H7 (cell line): ENCODE measurements at regions not wholly inside any gene's neighbourhood (a gene's known extent, or its start where the extent isn't known, plus 50 kb on each side); places are given as distances from the start of the nearest gene placed in this dataset.
"Not testable (repeated sequence)": the region's sequence is repeated elsewhere in the genome, so short reads cannot be mapped to it uniquely, and the experiment has no call there.

Experiments
- DNase-seq: peaks from one replicate; pipeline ENCODE4 v3.0.0; 2012
- H3K27me3 ChIP-seq: 2 replicates; pipeline ENCODE4 v1.6.0; 2011; ENCODE audit warnings: mild to moderate bottlenecking, low read length; ENCODE audit not compliant: control insufficient read depth, insufficient read depth
- H3K36me3 ChIP-seq: replicated peaks from 2 replicates; pipeline ENCODE4 v1.5.1; 2011; ENCODE audit warnings: low read length; ENCODE audit not compliant: control insufficient read depth, insufficient read depth
- H3K4me3 ChIP-seq: 2 replicates; pipeline ENCODE4 v1.5.1; 2011; ENCODE audit warnings: low read depth, mild to moderate bottlenecking, control low read depth, low read length, moderate library complexity; ENCODE audit not compliant: insufficient read depth

DNA sequence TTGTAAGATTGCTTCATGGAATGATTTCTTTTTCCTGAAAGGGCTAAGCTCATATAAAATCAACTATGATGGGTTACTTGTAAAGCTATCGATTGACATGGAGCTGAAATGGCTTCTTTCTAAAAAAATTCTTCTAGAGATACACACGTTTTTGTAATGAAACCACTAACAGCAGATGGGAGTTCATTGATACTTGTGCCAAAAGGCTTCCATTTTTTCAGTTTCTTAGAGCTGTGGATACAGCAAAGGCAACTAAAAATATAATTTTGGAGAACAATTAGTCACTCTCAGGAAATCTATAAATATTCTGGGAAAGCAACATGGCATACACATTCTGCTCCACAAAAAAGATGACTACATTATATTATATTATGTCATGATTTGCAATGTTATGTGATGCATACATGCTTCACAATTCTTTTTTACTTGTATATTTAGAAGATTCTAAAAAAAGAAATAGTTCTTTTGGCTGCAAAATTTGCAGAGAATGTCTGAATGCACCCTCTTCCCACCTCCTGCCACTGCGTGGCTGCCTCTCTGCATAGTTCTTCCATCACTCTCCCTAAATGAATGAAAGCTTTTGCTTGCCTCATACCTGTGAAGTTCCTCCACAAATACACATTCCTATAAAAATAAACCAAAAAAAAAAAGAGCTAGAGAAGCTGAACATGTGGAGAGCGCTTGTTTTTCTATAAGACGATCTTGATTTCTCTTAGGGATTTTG, 802.5 kb downstream of the EFNB2 start:
- no peaks in the 10 kb centered on the region for H3K27me3 ChIP-seq
- H3K36me3 ChIP-seq = no peaks in the 10 kb centered on the region
- no peak overlapping the region for H3K4me3 ChIP-seq
- DNase-seq = no peak

DNA sequence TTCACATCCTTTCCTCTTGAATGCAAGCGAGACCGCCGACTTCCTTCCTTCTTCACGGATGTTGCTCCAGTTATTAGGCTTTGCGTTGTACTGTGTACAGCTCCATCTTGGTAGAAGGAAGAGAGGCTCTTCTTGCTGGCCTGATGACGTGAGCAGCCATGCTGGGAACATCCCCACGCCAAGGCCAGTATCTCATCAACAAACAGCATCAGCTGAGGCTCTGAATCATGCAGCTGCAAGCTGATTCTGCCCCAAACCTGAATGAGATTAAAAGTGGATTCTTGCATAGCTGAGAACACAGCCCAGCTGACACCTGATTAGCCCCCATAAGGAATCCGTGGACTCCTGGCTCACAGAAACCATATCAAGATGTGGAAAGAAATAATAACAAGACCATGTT, 809.6 kb downstream of the EFNB2 start:
- DNase-seq = no peak
- Histone ChIP-seq H3K27me3 (no peaks in the 10 kb centered on the region), H3K36me3 (no peaks in the 10 kb centered on the region), H3K4me3 (no peak overlapping the region)

DNA sequence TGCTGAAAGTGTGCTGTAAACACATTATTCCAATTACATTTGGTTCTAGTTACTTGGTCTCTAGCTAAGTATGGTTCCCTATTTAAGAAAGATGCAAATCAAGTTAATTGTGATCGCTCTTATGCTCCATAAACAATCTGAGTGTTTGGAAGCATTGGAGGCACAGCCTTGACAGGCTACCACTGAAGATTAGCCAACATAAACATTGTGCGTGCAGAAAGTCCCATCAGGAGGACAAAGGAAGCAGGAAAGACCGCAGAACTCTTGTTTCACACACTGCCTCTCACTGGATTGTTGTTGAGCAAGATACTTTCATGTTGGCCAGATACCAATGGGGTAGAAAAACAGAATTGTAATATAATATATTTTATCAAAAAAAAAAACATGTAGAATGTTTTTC, 814.4 kb downstream of the EFNB2 start:
- no peak overlapping the region for H3K4me3 ChIP-seq
- no peaks in the 10 kb centered on the region for H3K27me3 ChIP-seq
- no peaks in the 10 kb centered on the region for H3K36me3 ChIP-seq
- DNase-seq = no peak

DNA sequence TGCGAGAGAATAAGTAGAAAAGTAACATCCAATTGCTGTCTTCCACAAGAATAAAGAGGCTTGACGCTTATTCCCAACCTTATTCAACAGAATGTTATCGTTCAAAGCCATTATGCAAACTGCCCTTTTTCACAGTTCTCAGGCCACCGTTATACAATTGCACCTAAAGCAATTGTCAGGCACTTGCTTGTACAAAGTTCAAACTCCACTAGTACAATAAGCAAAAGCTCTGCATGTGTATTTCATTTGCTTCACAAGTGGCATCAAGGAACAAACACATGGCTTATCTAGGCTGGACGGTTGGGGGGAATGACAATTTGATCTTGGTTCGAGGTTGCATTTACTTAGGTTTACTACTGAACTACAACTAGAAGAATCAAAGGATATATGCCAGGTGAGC, 815.6 kb downstream of the EFNB2 start:
- Histone ChIP-seq H3K27me3 (no peaks in the 10 kb centered on the region), H3K36me3 (no peaks in the 10 kb centered on the region), H3K4me3 (no peak overlapping the region)
- DNase-seq = no peak

DNA sequence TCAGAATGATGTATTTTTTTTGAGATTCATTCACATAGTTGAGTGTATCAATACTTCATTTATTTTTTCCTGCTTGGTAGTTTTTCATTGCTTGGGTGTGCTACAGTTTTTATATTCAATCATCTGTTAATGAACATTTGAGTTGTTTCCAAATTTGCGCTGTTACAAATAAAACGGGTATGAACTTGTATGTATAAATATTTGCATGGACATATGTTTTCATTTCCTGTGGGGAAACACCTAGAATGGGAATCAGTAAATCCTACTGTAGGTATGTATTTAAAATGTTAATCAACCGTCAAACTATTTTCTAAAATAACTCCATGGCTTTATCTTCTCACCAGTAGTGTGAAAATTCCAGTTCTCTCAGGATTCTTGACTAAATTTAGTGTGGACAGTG, 826.3 kb downstream of the EFNB2 start:
- no peaks in the 10 kb centered on the region for H3K27me3 ChIP-seq
- no peak for DNase-seq
- H3K4me3 ChIP-seq = no peak overlapping the region
- H3K36me3 ChIP-seq = no peaks in the 10 kb centered on the region

DNA sequence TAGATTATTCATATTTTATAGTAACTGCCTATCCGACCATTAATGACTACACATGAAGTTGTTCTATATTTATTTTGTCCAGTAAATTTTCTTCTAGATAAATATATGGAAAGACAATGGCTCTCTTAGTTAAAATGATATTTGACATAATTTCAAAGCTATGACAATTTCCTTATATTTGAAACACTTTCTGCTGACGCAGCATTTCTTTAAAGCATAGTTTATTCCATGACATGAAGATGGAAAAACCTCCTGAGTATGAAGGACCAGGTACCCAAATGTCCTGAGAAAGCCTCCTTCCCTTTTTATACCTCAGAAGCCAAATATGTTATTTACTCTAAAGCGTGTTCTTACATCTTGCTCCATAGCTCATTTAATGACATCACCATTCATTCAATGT, 831.6 kb downstream of the EFNB2 start:
- no peak overlapping the region for H3K4me3 ChIP-seq
- DNase-seq = no peak
- H3K36me3 ChIP-seq = no peaks in the 10 kb centered on the region
- no peaks in the 10 kb centered on the region for H3K27me3 ChIP-seq

DNA sequence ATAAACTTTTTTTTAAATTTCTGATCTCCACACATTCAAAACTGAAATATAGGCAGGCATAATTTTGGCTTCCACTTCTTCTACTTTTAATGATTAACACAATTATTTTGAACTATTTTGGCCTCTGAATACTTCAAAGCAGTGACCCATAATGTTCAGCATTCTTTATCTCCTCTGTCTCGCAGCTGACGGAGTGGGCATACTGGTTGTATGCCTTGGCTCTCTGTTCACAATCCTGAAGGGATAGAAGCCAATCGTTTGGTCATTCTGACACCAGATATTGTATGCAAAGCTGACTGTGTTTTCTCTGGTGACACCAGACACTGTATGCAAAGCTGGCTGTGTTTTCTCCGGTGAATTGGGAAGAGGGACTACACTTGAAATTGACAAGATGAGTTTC, 833.0 kb downstream of the EFNB2 start:
- no peak for DNase-seq
- no peak overlapping the region for H3K4me3 ChIP-seq
- no peaks in the 10 kb centered on the region for H3K36me3 ChIP-seq
- no peaks in the 10 kb centered on the region for H3K27me3 ChIP-seq

DNA sequence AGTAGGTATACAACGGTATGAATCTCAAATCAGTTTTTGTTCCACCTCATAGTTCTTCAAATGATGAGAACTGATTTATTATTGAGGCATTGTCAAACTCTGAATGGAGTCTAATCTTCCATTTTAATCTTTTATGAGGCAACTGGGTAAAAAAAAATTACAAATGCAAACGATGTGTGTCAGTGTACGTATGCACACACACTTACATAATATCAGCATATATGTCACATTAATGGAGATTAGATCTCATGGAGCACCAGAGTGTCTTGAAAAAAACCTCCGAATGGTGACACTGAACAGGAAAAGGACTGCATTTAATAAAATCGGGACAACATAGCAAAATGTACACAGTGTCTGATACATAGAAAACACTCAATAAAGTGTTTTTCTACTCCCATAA, 842.7 kb downstream of the EFNB2 start:
- Histone ChIP-seq H3K36me3 (no peaks in the 10 kb centered on the region), H3K27me3 (no peaks in the 10 kb centered on the region), H3K4me3 (no peak overlapping the region)
- no peak for DNase-seq

DNA sequence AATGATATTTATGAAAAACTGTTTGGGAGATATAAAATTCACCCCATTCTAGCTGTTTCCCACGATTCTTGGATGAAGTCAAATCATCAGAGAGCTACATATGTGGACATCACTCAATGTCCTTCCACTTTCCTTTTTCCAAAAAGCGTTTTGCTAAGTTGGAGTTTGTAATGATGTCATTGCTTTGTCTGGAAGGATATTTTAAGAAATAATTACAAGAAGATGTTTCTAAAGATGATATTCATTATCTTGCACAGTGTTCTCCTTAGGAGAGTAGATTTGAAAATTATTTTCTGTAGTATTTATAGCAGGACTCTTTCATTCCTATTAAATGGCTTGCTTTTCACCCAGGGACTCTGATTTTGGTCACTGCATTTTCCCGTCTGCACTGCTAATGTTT, 851.2 kb downstream of the EFNB2 start:
- no peaks in the 10 kb centered on the region for H3K27me3 ChIP-seq
- no peak for DNase-seq
- no peak overlapping the region for H3K4me3 ChIP-seq
- no peaks in the 10 kb centered on the region for H3K36me3 ChIP-seq

DNA sequence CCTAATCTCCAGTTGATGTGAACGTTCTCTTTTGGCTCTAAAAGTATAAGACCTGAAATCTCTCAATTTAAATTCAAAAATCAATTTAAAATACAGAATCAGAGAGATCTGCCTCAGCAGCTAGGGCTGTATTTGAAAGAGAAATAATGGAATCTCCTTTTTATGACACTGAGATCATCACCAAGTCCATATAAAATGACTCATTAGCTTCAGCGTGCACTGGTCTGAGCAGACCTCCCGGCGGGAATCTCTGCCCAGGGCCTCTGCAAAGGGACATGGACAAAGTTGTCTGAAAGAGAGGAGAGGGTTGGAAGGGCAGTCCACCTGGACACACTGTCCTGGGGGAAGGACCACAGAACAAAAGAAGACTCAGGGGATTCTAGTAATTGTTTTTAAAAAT, 855.6 kb downstream of the EFNB2 start:
- no peak overlapping the region for H3K4me3 ChIP-seq
- H3K36me3 ChIP-seq = no peaks in the 10 kb centered on the region
- H3K27me3 ChIP-seq = no peaks in the 10 kb centered on the region
- DNase-seq = no peak

DNA sequence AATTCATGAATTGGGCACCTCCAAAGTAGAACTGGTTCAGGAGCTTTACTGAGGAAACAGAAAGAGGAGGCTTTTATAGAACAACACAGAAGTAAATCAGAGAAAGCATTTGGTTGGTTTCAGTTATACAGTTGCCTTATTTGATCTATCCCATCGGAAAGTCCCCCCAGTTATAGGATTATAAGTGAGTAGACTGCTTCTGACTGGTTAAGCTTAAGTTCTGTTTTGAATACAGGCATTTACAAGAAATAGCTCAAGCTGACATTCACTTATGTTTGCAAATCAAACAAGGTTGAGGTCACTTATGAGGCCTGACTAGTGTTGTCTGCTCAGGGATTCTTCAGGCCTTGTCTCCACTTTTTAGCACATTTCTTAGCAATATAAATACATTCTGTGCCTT, 857.4 kb downstream of the EFNB2 start:
- Histone ChIP-seq H3K4me3 (no peak overlapping the region), H3K27me3 (no peaks in the 10 kb centered on the region), H3K36me3 (no peaks in the 10 kb centered on the region)
- no peak for DNase-seq

DNA sequence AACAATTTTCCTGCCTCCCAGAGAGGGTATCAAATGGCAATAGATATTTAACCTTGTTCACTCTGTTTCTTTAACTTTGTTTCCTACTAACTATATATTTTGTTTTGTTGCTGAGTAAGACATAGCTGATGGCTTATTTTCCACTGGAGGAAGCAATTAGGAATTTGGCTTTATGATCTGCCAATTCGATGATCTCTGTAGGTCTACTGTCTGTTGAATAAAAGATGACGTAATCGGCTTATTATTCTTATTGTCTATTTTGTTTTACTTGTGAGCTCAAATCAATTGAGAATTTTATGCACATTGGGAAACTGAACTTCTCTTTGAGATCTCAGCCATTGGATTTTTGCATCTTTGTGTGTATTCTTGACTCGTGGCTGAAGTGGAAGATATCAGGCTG, 862.6 kb downstream of the EFNB2 start:
- no peaks in the 10 kb centered on the region for H3K36me3 ChIP-seq
- no peak overlapping the region for H3K4me3 ChIP-seq
- H3K27me3 ChIP-seq = no peaks in the 10 kb centered on the region
- no peak for DNase-seq

DNA sequence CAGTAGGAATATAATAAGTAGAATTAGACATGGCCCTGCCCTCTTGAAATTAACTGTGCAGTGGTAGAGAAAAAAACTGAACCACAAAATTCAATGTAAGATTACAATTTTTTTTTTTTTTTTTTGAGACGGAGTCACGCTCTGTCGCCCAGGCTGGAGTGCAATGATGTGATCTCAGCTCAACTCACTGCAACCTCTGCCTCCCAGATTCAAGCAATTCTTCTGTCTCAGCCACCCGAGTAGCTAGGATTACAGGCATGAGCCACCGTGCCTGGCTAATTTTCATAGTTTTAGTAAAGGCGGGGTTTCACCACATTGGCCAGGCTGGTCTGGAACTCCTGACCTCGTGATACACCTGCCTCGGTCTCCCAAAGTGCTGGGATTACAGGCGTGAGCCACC, 864.3 kb downstream of the EFNB2 start:
- H3K4me3 ChIP-seq, H3K36me3 ChIP-seq, H3K27me3 ChIP-seq, DNase-seq: not testable (repeated sequence)

DNA sequence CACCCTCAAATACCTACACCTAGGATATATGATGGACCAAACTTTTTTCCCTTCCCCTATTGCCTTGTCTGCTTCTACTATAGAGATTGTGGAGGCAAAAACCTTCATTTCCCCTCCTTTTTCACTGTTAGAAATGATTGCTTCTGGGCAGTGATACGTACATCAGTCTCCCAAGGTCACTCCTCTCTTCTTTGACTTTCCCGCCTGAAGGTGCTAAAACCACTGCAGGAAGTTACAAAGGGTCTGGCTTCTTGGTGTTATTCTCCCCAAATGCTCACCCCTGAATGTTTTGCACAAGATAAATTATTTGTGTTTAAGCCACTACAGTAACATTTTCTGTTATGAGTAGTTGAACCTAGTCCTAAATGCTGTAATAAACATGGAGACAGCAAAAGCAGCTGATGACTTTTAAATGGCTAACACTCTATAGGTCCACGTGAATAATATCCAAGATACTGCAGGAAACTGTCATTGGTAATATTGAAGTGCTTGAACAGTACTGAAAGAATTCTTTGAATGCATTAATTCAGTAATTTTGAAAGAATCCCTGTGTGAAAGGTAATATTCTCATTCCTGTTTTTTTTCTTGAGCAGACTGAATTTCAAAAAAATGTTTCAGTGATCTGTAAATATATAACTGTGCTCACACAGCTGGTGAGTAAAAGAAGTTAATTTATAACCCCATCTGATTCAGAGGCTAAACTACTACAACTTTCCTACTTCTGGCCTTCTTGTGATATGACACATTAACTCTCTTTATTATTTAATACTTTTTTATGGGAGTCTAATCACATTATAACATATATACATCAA, 865.1 kb downstream of the EFNB2 start:
- H3K36me3 ChIP-seq = no peaks in the 10 kb centered on the region
- no peak overlapping the region for H3K4me3 ChIP-seq
- H3K27me3 ChIP-seq = no peaks in the 10 kb centered on the region
- no peak for DNase-seq

DNA sequence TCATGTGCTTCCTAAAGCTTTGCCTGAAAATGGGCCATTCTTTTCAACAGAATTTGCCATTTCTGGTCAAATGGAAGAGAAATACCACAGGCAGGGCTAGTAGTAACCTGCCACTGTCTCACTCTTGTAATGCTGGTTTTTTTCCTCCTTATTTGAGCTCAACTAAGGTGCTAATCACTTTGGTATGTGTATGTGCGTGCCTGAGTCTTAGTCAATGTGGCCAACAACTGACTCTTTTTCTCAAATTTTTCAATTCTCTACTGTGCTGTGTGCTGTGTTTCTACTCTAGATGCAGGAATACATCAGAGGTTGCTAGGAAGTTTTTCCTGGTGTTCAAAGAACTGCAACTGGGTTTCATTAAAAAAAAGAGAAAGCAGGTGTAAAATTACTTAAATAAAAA, 870.2 kb downstream of the EFNB2 start:
- no peak for DNase-seq
- no peaks in the 10 kb centered on the region for H3K27me3 ChIP-seq

More for the DNA sequence above, 870.2 kb downstream of the EFNB2 start:
- Histone ChIP-seq H3K36me3 (no peaks in the 10 kb centered on the region), H3K4me3 (no peak overlapping the region)
